ENCODE measurements at regions not wholly inside any gene's neighbourhood (a gene's known extent, or its start where the extent isn't known, plus 50 kb on each side); places are given as distances from the start of the nearest gene placed in this dataset.

DNA sequence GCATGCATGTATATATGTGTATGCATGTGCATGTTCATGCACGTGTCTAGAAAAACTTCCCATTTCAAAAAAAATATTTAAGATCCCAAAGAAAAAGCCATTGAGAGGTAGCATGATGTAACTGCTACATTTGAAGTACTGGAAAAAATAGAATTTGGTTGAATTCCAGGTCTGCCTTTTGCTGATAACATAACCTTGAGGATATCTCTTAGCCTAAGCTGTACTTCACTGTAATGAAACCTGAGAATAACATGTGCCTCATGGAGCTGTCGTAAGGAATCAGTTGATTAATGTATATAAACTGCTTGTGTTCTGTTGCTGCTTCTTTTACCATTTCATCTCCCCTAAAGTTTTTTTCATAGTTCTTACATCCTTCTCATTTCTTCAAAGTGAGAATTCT is 351.8 kb downstream of the GRIA2 start:
- no peak for DNase-seq
- H3K4me3 ChIP-seq (ENCODE audit: insufficient read depth, low read depth, low read length) = no peak overlapping the region
- H3K27me3 ChIP-seq (ENCODE audit: control insufficient read depth, insufficient read depth, low read length) = no peaks in the 10 kb centered on the region
- H3K36me3 ChIP-seq (replicated peaks; ENCODE audit: control insufficient read depth, insufficient read depth, low read length) = no peaks in the 10 kb centered on the region

DNA sequence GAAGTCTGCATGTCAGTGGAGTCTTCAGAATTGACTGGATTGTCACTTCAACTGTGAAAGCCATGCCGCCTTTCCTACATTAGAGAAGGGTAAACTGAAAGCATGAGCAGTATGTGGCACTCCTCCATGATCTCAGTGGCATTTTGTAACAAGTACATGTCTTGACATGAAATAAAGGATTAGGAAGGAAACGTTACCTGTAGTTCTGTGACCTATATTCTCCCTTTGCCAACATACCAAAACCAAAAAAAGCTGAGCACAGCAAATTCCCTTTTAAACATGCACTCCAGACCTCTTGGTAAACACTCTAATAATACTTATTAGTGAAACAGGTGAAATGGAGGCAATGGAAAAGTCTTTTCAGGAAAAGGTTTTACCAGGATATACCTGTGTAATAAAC is 344.2 kb downstream of the GRIA2 start:
- no peaks in the 10 kb centered on the region for H3K36me3 ChIP-seq (replicated peaks; ENCODE audit: control insufficient read depth, insufficient read depth, low read length)
- no peak for DNase-seq
- no peak overlapping the region for H3K4me3 ChIP-seq (ENCODE audit: insufficient read depth, low read depth, low read length)
- H3K27me3 ChIP-seq (ENCODE audit: control insufficient read depth, insufficient read depth, low read length) = no peaks in the 10 kb centered on the region

- no peak for DNase-seq
- no peak overlapping the region for H3K4me3 ChIP-seq (ENCODE audit: insufficient read depth, low read depth, low read length)
- H3K36me3 ChIP-seq (replicated peaks; ENCODE audit: control insufficient read depth, insufficient read depth, low read length) = no peaks in the 10 kb centered on the region
- no peaks in the 10 kb centered on the region for H3K27me3 ChIP-seq (ENCODE audit: control insufficient read depth, insufficient read depth, low read length)
Observed at GRCh38 chr4:157564218-157564617, 343.7 kb downstream of the GRIA2 start.

DNA sequence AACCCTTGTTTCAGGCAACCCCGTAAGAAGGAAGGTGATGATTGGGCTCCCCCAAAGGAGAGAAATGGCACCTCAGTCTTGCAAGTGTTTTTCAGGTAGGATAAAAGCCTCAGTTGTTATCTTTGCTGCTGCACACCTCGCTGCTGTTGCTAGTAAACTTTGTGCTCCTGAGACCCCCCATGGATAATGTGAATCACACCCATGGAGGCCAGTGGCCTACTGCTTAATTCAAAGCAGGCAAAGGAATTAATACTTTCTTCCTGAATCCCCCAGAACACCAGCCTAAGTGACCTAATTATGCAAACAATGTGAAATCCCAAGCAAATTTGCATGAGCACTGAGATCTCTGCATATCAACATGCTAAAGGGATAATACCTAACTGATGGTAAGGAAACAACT is 337.5 kb downstream of the GRIA2 start:
- DNase-seq = no peak
- H3K27me3 ChIP-seq (ENCODE audit: control insufficient read depth, insufficient read depth, low read length) = no peaks in the 10 kb centered on the region
- no peak overlapping the region for H3K4me3 ChIP-seq (ENCODE audit: insufficient read depth, low read depth, low read length)
- H3K36me3 ChIP-seq (replicated peaks; ENCODE audit: control insufficient read depth, insufficient read depth, low read length) = no peaks in the 10 kb centered on the region

GRCh38 chr4:157550028-157550427 is 329.5 kb downstream of the GRIA2 start:
- no peaks in the 10 kb centered on the region for H3K27me3 ChIP-seq (ENCODE audit: control insufficient read depth, insufficient read depth, low read length)
- H3K4me3 ChIP-seq (ENCODE audit: insufficient read depth, low read depth, low read length) = no peak overlapping the region
- no peak for DNase-seq
- no peaks in the 10 kb centered on the region for H3K36me3 ChIP-seq (replicated peaks; ENCODE audit: control insufficient read depth, insufficient read depth, low read length)

- H3K27me3 ChIP-seq (ENCODE audit: control insufficient read depth, insufficient read depth, low read length) = no peaks in the 10 kb centered on the region
- no peaks in the 10 kb centered on the region for H3K36me3 ChIP-seq (replicated peaks; ENCODE audit: control insufficient read depth, insufficient read depth, low read length)
- no peak for DNase-seq
- no peak overlapping the region for H3K4me3 ChIP-seq (ENCODE audit: insufficient read depth, low read depth, low read length)
Observed at GRCh38 chr4:157527954-157528353, 307.4 kb downstream of the GRIA2 start.

DNA sequence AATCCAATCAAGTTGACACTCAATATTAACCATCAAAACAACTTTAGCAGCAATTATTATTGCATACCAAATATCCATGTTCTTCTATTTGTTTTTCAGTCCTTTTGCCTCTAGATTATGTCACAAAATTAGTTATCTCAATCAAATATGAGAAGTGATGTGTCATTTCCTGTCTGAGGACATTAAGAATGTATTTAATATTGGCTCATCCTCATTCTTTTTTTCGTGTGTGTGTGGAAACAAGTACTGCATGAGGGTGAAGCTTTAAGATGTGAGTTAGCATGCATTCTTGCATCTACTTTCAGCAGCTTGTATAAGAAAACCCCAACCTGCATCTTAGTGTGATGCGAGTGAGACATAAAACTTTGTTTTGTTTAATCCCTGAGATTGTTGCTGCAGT is 301.4 kb downstream of the GRIA2 start:
- Histone ChIP-seq H3K4me3 (ENCODE audit: insufficient read depth, low read depth, low read length) (no peak overlapping the region), H3K27me3 (ENCODE audit: control insufficient read depth, insufficient read depth, low read length) (no peaks in the 10 kb centered on the region), H3K36me3 (replicated peaks; ENCODE audit: control insufficient read depth, insufficient read depth, low read length) (no peaks in the 10 kb centered on the region)
- no peak for DNase-seq

DNA sequence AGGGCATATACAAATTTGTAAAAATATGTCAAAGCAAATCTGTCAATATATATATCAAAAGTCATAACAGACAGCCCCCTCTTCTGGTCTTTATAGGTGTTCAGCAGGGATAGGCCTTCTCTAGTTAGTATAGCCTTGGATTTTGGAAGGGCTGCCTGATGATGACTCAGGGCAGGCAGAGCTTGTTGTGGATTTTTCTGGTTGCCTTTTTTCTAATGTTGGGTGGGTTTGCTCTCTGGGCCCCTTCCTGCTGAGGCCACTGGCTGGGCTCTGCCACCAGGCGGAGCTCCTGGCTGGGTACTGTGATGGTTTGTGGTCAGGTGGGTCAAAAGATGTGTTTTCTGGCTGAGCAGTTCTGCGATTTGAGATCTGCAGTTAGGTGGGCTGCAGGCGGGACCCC is 294.2 kb downstream of the GRIA2 start:
- peak; percentile 48 for DNase-seq
- Histone ChIP-seq H3K4me3 (ENCODE audit: insufficient read depth, low read depth, low read length) (no peak overlapping the region), H3K36me3 (replicated peaks; ENCODE audit: control insufficient read depth, insufficient read depth, low read length) (no peaks in the 10 kb centered on the region), H3K27me3 (ENCODE audit: control insufficient read depth, insufficient read depth, low read length) (no peaks in the 10 kb centered on the region)

DNA sequence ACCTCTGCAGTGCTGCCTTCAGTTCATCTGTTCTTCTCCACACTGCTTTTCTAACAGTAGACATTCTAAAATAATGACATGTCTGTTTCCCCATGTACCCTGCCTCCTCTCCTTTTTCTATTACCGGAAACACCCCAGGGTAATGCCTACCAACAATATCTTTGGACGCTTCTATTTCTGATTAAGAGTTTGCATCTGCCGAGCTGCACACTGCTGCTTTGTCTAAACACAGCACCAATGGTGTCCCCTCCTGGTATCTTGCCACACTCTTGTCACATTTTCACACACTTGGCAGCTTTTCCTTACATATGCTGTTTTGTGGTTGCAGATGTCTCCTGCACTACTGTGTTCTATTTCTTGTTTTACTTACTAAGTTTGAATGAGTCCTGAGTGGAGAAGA is 288.8 kb downstream of the GRIA2 start:
- Histone ChIP-seq H3K27me3 (ENCODE audit: control insufficient read depth, insufficient read depth, low read length) (no peaks in the 10 kb centered on the region), H3K4me3 (ENCODE audit: insufficient read depth, low read depth, low read length) (no peak overlapping the region), H3K36me3 (replicated peaks; ENCODE audit: control insufficient read depth, insufficient read depth, low read length) (no peaks in the 10 kb centered on the region)
- DNase-seq = no peak

DNA sequence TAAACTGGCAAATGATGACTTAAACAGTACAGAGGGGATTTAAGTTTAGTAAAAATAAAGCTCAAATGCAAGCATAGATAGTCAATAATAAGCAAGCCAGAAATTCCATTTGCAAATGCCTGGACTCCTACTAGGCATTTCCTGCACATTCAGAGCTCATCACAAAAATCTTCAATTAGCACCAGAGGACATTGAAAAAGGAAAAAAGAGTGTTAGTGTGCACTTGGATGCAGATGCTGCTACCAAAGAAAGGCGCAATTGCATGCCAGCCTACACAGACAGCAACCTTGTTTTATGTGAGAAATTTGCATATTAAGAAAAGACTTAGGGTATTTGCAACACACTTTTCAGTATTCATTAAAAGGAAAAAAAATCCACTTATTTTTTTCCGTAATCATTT is 282.1 kb downstream of the GRIA2 start:
- DNase-seq = no peak
- no peaks in the 10 kb centered on the region for H3K36me3 ChIP-seq (replicated peaks; ENCODE audit: control insufficient read depth, insufficient read depth, low read length)
- no peaks in the 10 kb centered on the region for H3K27me3 ChIP-seq (ENCODE audit: control insufficient read depth, insufficient read depth, low read length)
- H3K4me3 ChIP-seq (ENCODE audit: insufficient read depth, low read depth, low read length) = no peak overlapping the region

- no peaks in the 10 kb centered on the region for H3K36me3 ChIP-seq (replicated peaks; ENCODE audit: control insufficient read depth, insufficient read depth, low read length)
- no peaks in the 10 kb centered on the region for H3K27me3 ChIP-seq (ENCODE audit: control insufficient read depth, insufficient read depth, low read length)
- DNase-seq = no peak
- no peak overlapping the region for H3K4me3 ChIP-seq (ENCODE audit: insufficient read depth, low read depth, low read length)
Observed at GRCh38 chr4:157459785-157460184, 239.3 kb downstream of the GRIA2 start.

GRCh38 chr4:157447195-157447594 is 226.7 kb downstream of the GRIA2 start:
- H3K36me3 ChIP-seq (replicated peaks; ENCODE audit: control insufficient read depth, insufficient read depth, low read length) = no peaks in the 10 kb centered on the region
- no peak for DNase-seq
- no peak overlapping the region for H3K4me3 ChIP-seq (ENCODE audit: insufficient read depth, low read depth, low read length)
- H3K27me3 ChIP-seq (ENCODE audit: control insufficient read depth, insufficient read depth, low read length) = no peaks in the 10 kb centered on the region

GRCh38 chr4:157444014-157444413 is 223.5 kb downstream of the GRIA2 start:
- Histone ChIP-seq H3K27me3 (ENCODE audit: control insufficient read depth, insufficient read depth, low read length) (no peaks in the 10 kb centered on the region), H3K4me3 (ENCODE audit: insufficient read depth, low read depth, low read length) (no peak overlapping the region), H3K36me3 (replicated peaks; ENCODE audit: control insufficient read depth, insufficient read depth, low read length) (no peaks in the 10 kb centered on the region)
- no peak for DNase-seq

- Histone ChIP-seq H3K27me3 (ENCODE audit: control insufficient read depth, insufficient read depth, low read length) (no peaks in the 10 kb centered on the region), H3K4me3 (ENCODE audit: insufficient read depth, low read depth, low read length) (no peak overlapping the region), H3K36me3 (replicated peaks; ENCODE audit: control insufficient read depth, insufficient read depth, low read length) (no peaks in the 10 kb centered on the region)
- DNase-seq = no peak
Observed at GRCh38 chr4:157443537-157443936, 223.0 kb downstream of the GRIA2 start.

DNA sequence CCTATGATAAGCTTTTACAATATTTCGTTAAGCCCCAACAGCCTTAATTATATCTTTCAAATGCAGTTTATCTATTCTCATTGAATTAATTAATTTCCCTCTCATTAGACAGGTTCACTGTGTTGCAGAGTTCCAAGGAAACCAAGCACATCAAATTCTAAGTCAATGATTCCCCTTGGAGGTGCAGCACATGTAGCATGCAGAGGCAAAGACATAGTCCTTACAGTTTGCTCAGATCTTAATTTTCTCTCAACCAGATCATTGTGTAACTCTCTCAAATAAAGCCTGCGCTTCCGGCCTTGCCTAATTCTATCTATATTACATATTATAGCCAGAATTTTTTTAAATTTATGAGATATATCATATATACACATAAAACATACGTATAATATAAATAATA is 205.4 kb downstream of the GRIA2 start:
- Histone ChIP-seq H3K27me3 (ENCODE audit: control insufficient read depth, insufficient read depth, low read length) (no peaks in the 10 kb centered on the region), H3K4me3 (ENCODE audit: insufficient read depth, low read depth, low read length) (no peak overlapping the region), H3K36me3 (replicated peaks; ENCODE audit: control insufficient read depth, insufficient read depth, low read length) (no peaks in the 10 kb centered on the region)
- DNase-seq = no peak

- no peaks in the 10 kb centered on the region for H3K36me3 ChIP-seq (replicated peaks; ENCODE audit: control insufficient read depth, insufficient read depth, low read length)
- H3K27me3 ChIP-seq (ENCODE audit: control insufficient read depth, insufficient read depth, low read length) = no peaks in the 10 kb centered on the region
- H3K4me3 ChIP-seq (ENCODE audit: insufficient read depth, low read depth, low read length) = no peak overlapping the region
- DNase-seq = no peak
Observed at GRCh38 chr4:157423526-157424020, 203.0 kb downstream of the GRIA2 start.

Measured in H7 (cell line).